Activated naive CD4-positive, alpha-beta T cell treated with anti-CD3 and anti-CD28 coated beads, Interleukin-2, amount 50 U/mL, for 72 hours (primary cell): ENCODE measurements at regions not wholly inside any gene's neighbourhood (a gene's known extent, or its start where the extent isn't known, plus 50 kb on each side); places are given as distances from the start of the nearest gene placed in this dataset.

Experiments
- ATAC-seq, 2 donors: fragments of 150-1000 bp; cut with Tn5 transposase; 2 replicates each; pipeline ENCODE4 v1.10.0; 2021; ENCODE audit warnings: mild to moderate bottlenecking in 2 of 2, moderate library complexity in 2 of 2
- DNase-seq, 2 donors: peaks; one replicate each; pipeline ENCODE4 v3.0.0; 2021 to 2022; ENCODE audit warnings: low spot score in 2 of 2
- H3K27ac Mint-ChIP-seq, 2 donors: one replicate each; pipeline ENCODE4 v1.8.0; 2022; ENCODE audit warnings: mild to moderate bottlenecking in 2 of 2, mixed read lengths in 2 of 2
- H3K36me3 Mint-ChIP-seq, 2 donors: one replicate each; pipeline ENCODE4 v1.8.0; 2022; ENCODE audit warnings: mixed read lengths in 2 of 2
- H3K9me3 Mint-ChIP-seq, 2 donors: one replicate each; pipeline ENCODE4 v1.8.0; 2022; ENCODE audit warnings: mixed read lengths in 2 of 2

DNA sequence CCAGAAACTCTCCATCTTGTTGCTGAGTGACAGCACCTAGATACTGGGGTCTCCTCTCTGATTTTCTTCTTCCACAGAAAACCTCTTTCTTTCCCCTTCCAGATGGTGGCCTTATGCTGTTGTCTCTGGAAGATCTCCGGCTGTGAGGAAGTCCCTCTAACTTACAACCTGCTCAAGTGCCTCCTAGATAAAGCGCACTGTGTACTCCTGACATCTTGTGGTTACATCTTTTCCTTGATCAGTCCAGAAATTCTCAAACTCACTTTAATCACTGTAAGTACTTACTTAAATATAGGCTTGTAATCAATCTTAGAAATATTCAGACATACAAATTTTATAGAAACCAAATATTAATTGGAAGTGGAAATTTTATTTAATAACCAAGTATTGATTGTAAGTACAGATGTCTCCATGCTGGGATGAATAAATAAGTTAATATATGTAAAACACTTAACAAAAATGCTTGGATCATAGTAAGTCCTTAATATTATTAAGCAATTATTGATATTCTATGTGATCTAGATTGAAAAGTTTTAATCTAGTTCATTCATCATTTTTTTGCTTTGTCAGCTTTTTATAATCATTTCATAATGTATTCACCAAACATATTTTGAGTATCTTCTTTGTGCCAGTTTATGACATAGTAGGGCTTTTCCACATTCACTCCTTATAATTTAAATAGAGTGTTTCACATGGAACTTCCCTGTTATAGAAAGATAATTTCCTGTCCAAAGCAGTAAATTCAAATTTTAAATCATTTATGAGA lies 1381.4 kb upstream of the CDH6 start:
- Mint-ChIP-seq H3K27ac (no peak overlapping the region), H3K9me3 (peaks cover 4 to 8% of the 10 kb centered on the region in 2 donors), H3K36me3 (peaks cover 0 to 6% of the 10 kb centered on the region in 2 donors)
- ATAC-seq, result no peak
- DNase-seq, result no peak

DNA sequence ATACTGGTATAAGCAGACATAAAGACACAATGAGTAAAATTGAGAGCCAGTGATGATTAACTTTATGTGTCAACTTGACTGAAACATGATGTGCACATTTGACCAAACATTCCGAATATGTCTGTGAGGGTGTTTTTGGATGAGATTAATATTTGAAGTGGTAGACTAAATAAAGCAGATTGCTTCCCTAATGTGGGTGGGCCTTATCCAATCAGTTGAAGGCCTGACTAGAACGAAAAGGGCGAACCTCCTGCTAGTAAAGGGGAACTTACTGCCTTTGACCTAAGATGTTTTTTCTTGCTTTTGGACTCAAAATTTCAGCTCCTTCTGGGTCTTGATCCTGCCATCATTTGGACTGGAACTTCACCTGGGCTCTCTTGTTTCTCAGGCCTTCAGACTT lies 1387.7 kb upstream of the CDH6 start:
- Mint-ChIP-seq H3K27ac (no peak overlapping the region), H3K9me3 (peaks cover 8 to 9% of the 10 kb centered on the region in 2 donors), H3K36me3 (peaks cover 0 to 4% of the 10 kb centered on the region in 2 donors)
- ATAC-seq (no peak), DNase-seq (no peak)

DNA sequence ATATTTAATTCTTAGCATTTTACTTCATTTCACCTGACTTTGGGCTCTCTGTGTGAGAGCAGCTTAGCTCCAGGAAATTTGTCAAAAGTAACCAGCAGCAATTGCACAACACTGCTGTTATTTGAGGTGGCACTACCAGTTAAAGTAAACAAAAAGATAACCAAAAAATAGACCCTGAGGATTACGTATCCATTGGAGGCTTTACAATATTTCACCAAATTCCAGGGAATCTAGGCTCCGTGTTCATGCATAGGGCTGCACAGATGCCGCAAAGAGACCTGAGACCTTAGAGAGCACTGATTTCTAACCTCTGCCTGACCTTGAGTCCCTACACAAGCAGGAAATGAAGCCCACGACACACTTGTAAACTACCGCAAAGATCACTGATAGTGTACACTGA lies 1392.7 kb upstream of the CDH6 start:
- H3K27ac Mint-ChIP-seq, result no peak overlapping the region
- ATAC-seq (no peak), DNase-seq (no peak)
- H3K36me3 Mint-ChIP-seq, result peaks cover 0 to 9% of the 10 kb centered on the region in 2 donors
- peaks cover 13 to 14% of the 10 kb centered on the region in 2 donors for H3K9me3 Mint-ChIP-seq

DNA sequence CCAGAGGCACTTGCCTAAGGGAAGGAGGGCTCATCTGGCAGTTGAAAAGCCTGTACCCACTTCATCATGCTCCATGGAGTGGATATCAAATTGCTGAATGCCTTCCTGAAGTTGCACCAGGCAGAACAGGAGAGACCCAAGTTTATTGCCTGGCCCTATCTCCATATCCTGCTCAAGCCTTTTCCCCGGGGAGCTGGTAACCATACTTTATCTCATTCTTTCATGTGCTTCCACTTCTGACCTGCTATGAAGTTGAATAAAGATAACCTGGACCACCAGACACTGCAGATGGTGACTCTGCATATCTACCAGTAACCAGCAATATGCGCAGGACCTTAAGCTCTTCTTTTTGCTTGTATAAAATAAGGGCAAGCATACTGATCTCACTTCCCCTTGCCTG lies 1397.5 kb upstream of the CDH6 start:
- ATAC-seq, result no peak
- no peak for DNase-seq
- peaks cover 0 to 7% of the 10 kb centered on the region in 2 donors for H3K36me3 Mint-ChIP-seq

DNA sequence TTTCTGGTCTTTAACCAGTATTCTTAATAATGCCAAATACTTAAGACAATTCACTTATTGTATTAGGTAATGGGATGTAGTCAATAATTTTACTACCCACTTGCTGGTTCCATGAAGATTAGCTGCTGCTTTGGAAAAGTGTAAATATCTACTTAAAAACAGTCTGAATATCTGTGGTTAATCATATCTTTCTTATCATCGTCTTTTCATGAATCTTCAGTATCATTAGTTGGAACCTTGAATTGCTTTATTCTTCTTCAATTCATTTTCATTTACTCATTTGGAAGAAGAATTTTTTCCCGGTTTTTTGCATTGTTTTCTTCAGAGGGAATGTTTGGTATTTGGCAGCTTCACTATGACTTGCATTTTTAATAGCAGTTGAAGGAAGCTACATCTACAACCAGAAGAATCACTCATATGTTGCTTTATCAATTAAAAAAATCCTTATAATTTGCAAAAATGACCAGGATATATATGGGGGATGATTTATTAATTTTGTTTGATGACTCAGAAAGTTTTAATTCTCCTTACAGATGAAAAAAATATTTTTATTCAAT lies 1398.3 kb upstream of the CDH6 start:
- DNase-seq (no peak), ATAC-seq (no peak)
- Mint-ChIP-seq H3K9me3 (peaks cover 4 to 8% of the 10 kb centered on the region in 2 donors), H3K36me3 (no peaks in the 10 kb centered on the region), H3K27ac (no peak overlapping the region)

More for the DNA sequence above, 1397.5 kb upstream of the CDH6 start:
- H3K27ac Mint-ChIP-seq, result no peak overlapping the region
- peaks cover 11 to 13% of the 10 kb centered on the region in 2 donors for H3K9me3 Mint-ChIP-seq

DNA sequence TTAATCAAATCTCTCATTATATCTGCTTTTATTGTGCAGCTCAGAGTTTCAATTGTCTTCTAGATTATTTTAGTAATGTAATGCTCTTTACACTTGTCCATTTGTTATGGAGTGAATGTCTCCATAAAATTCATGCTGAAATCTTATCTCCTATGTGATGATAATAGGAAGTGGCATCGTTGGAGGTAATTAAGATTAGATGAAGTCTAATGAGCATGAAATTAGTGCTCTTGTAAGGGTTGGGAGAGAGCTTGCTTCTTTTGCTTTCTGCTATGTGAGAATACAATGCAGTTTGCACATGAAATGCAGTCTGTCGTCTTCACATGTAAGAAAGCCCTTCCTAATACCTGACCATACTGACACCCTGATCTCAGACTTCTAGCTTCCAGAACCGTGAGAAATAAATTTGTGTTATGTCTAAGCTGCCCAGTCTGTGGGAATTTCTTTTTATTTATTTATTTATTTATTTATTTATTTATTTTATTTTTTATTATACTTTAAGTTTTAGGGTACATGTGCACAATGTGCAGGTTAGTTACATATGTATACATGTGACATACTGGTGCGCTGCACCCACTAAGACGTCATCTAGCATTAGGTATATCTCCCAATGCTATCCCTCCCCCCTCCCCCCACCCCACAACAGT lies 1399.2 kb upstream of the CDH6 start:
- H3K9me3 Mint-ChIP-seq, result peaks cover 4 to 8% of the 10 kb centered on the region in 2 donors
- no peak for ATAC-seq
- DNase-seq, result no peak
- H3K36me3 Mint-ChIP-seq, result no peaks in the 10 kb centered on the region
- H3K27ac Mint-ChIP-seq, result no peak overlapping the region

DNA sequence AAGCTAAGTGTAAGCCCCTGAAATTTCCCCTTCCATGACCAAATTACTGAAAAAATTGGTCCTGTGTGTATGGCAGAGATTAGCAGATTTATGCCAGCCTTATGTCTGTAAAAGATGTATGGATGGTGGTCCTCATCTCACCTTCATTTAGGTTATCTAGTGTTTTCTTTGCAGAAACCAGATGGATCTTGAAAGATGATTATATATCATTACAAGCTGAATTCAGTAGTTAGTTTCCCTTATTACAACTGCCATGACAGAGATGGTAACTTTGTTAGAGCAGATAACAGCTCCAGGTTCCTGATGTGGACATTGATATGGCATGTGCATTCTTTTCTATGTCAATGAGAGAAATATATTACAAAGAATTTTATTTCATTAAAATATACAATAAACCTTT lies 1403.2 kb upstream of the CDH6 start:
- ATAC-seq (no peak), DNase-seq (no peak)
- Mint-ChIP-seq H3K27ac (no peak overlapping the region), H3K36me3 (peaks cover 0 to 5% of the 10 kb centered on the region in 2 donors), H3K9me3 (peaks cover 23 to 32% of the 10 kb centered on the region in 2 donors)

DNA sequence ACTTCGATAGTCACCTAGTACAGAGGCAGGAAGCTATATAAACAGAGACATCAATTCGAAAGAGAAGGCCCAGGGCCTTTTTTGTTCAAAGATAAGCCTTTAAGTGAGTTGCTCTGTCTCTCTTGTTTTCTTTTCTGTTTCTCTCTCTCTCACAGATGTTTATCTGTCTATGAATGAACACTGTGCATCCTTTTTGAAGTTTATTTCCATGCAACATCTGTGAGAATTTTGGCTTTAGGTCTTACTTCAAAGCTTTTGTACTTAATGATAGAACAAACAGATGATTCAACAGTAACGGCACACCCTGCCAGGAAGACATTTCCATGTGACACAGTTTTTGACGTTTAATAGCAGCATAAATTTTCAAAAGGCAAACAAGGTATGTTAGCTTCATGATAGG lies 1413.1 kb upstream of the CDH6 start:
- ATAC-seq (no peak), DNase-seq (no peak)
- H3K36me3 Mint-ChIP-seq, result no peaks in the 10 kb centered on the region
- no peak overlapping the region for H3K27ac Mint-ChIP-seq
- H3K9me3 Mint-ChIP-seq, result peaks cover 9 to 28% of the 10 kb centered on the region in 2 donors

DNA sequence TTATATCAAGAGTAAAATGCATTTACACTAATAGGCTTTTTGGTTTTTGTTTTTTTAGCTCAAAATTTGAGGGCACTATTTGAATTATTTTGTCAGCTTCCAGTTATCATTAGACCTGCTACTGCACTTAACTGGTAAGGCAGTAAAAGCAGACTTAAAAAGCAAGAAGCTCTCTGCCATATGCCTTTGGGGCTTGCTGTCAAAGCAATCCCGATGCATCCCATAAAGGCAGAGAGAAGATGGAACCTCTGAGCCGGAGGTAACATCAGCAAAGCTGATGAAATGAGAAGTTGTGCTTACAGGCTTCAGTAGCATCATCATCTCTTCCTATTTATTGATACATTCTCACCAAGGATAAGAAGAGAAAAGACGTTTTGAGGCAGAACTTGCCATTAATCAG lies 1414.3 kb upstream of the CDH6 start:
- no peak for DNase-seq
- no peak for ATAC-seq
- no peak overlapping the region for H3K27ac Mint-ChIP-seq
- H3K36me3 Mint-ChIP-seq, result no peaks in the 10 kb centered on the region
- H3K9me3 Mint-ChIP-seq, result peaks cover 4 to 22% of the 10 kb centered on the region in 2 donors

DNA sequence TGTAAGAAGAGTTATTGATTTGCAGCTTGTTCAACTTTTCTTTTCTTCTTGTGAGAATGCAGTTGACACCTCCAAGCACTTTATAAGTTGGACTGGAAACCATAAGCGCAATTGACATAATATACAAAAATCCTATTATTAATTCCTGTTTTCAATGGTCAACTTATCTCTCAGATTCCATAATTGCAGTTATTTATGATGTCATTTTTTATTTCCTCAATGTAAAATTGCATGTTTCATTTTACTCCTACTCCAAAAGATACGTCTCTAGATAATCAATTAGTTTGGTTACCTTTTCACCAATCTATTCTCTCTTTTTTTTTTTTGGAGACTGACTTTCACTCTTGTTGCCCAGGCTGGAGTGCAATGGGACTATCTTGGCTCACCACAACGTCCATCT lies 1416.1 kb upstream of the CDH6 start:
- peaks cover 5 to 18% of the 10 kb centered on the region in 2 donors for H3K9me3 Mint-ChIP-seq
- no peak for DNase-seq
- no peak overlapping the region for H3K27ac Mint-ChIP-seq
- ATAC-seq, result no peak
- no peaks in the 10 kb centered on the region for H3K36me3 Mint-ChIP-seq

DNA sequence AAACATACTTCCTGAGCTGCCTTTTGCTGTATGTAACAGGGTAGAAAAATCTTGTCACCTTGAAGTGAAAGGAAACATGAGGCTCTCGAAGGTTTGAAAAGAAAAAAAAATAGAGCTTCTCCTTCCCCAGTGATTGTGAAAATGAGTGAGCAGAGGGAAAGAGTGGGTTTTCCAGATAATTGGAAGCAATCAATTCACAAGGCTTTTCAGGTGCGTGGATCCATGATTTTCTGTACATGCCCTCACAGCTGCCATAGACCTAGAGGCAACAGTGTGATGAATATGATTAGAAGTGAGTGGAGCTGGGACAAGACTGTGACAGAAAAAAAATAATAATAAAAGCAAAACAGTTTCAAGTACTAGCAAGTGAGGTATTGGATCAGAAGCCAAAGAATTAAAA lies 1422.5 kb upstream of the CDH6 start:
- no peak overlapping the region for H3K27ac Mint-ChIP-seq
- ATAC-seq (no peak), DNase-seq (no peak)
- H3K9me3 Mint-ChIP-seq, result peaks cover 5 to 12% of the 10 kb centered on the region in 2 donors
- H3K36me3 Mint-ChIP-seq, result no peaks in the 10 kb centered on the region

DNA sequence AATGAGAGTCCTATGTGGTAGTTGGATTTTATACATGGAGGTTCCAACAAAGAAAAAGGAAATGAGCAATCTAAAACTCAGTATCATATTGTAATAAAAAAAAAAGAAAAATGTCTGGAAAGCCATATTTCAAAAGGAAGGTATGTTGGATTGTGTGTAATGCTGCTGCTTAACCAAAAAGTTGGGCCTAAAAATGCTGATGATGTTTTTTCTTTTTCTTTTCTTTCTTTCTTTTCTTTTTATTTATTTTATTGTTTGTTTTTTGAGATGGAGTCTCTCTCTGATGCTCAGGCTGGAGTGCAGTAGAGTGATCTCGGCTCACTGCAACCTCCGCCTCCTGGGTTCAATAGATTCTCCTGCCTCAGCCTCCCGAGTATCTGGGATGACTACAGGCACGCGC lies 1424.0 kb upstream of the CDH6 start:
- no peak for ATAC-seq
- Mint-ChIP-seq H3K27ac (no peak overlapping the region), H3K36me3 (no peaks in the 10 kb centered on the region), H3K9me3 (peaks cover 5 to 16% of the 10 kb centered on the region in 2 donors)
- no peak for DNase-seq

DNA sequence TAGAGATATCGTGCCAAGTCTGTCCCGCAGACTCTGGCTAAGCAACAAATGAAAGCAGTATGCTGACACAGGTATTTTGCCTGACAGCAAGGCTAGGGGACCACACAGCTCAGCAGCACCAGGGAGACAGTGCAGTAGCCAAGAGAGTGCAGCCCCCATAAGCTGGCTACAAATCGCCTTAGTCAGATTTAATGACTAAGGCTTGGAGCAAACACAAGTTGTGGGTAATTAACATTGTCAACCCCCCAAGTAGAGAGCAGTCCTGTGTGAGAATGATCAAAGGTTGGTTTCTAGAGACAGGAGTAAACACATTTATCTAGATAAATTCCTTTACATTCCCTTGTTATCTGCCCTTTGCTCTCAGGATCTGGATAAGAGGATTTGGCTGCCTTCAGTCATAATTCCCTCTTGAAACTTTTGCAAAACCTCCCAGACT lies 1434.5 kb upstream of the CDH6 start:
- Mint-ChIP-seq H3K36me3 (peaks cover 0 to 12% of the 10 kb centered on the region in 2 donors), H3K27ac (no peak overlapping the region), H3K9me3 (peaks cover 18 to 22% of the 10 kb centered on the region in 2 donors)
- DNase-seq (no peak), ATAC-seq (no peak)

DNA sequence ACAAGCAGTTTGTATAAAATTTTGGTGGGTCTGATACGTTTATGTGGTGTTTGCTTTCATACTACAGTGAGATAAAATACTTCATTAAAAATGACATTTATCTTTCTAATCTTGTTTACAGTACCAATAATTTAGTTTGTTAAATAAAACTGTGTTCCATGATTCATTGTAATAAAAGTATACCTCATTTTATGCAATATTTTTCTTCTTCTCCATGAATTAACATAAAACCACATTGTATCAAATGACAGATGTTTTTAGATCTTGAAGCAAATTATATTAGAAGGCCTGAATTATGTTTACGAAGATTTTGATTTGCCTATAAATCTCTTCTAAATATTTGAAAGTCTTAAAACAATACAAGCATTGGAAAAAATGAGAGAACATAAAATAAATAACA lies 1443.0 kb upstream of the CDH6 start:
- H3K27ac Mint-ChIP-seq, result no peak overlapping the region
- no peak for DNase-seq
- peaks cover 7 to 20% of the 10 kb centered on the region in 2 donors for H3K9me3 Mint-ChIP-seq
- ATAC-seq, result no peak
- H3K36me3 Mint-ChIP-seq, result peaks cover 0 to 7% of the 10 kb centered on the region in 2 donors

DNA sequence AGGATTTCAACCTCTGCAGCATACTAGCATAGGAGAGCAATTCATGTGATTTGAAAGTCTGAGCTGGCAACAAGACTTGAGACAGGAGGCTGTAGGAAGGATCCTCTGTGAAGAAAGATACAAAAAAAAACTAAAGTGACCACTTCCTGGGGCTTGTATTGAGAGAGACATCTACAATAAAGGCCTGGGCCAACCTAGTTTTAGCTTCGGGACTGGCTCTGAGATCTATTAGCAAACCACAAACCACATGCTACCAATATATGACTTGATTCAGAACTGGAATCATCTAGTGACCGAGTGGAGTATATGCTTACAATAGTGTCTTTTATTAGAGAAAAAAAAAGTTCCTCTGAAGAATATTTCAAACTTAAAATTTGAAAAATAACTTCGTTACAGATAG lies 1448.9 kb upstream of the CDH6 start:
- Mint-ChIP-seq H3K9me3 (peaks cover 6 to 18% of the 10 kb centered on the region in 2 donors), H3K27ac (no peak overlapping the region), H3K36me3 (no peaks in the 10 kb centered on the region)
- ATAC-seq, result no peak
- DNase-seq, result no peak

DNA sequence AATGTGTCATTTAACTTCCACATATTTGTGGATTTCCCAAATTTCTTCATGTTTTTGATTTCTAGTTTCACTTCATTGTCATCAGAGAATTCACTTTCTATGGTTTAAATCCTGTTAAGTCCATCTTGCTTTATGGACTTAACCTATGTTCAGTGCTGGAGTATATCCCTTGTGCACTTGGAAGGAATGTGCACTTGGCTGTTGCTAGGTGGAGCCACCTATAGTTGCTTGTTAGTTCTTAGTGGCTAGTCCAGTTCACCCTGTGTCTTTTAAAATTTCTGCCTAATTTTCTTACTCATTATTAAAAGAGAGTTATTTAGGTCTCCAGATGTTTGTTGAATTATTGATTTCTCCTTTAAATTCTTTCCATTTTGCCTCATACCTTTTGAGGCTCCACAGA lies 1472.5 kb upstream of the CDH6 start:
- Mint-ChIP-seq H3K36me3 (peaks cover 0 to 7% of the 10 kb centered on the region in 2 donors), H3K9me3 (peaks cover 13 to 17% of the 10 kb centered on the region in 2 donors), H3K27ac (no peak overlapping the region)
- DNase-seq (no peak), ATAC-seq (no peak)

DNA sequence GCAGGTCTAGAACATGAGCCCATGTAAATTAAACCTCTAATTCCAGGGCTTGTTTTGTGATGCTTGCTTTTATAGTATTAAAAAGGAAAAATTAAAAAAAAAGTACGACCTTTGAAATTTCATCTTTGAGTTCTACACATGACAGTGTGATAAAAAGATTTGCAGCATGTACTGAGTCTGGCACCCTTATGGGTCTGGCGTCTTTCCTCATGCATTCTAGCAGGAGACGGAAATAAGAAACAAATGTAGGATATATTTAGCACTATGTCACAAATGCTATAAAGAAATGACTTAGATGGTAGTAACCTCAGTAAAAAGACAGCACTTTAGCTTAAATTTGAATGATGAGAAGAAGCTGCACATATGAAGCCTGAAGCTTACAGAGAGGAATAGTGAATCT lies 1474.3 kb upstream of the CDH6 start:
- no peak for DNase-seq
- Mint-ChIP-seq H3K27ac (no peak overlapping the region), H3K36me3 (peaks cover 0 to 7% of the 10 kb centered on the region in 2 donors), H3K9me3 (peaks cover 13% of the 10 kb centered on the region in 2 donors)
- no peak for ATAC-seq
